ENCODE measurements at regions not wholly inside any gene's neighbourhood (a gene's known extent, or its start where the extent isn't known, plus 50 kb on each side); places are given as distances from the start of the nearest gene placed in this dataset.
"Not testable (repeated sequence)": the region's sequence is repeated elsewhere in the genome, so short reads cannot be mapped to it uniquely, and the experiment has no call there.

DNA sequence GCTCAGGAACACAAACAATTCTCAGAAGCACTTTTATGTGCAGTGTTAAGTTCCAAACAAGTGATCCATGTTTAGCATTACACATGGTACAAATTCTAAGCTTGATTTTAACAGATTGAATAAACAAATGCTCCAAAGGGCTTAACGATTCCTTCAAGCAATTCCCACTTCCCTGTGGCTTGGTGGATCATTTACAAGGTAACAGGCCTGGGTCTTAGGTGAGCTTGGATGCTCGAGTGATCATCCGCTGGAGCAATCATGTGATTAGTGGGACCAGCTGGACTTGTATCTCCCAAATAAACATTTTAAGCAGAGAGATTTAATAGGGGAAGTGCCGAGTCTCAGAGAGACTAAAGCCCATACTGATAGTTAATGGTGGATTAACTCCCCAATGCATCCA lies 70.7 kb downstream of the CALM1 start:
- Histone ChIP-seq H3K9ac (ENCODE audit: low read length) (no peak overlapping the region), H2AFZ (ENCODE audit: insufficient read depth, low read length, poor library complexity) (no peak overlapping the region), H3K79me1 (ENCODE audit: low read length) (no peaks in the 10 kb centered on the region), H2BK5ac (ENCODE audit: low read depth, low read length, poor library complexity) (no peak overlapping the region), H4K91ac (ENCODE audit: low read depth, low read length) (no peak overlapping the region), H3K23ac (ENCODE audit: low read length) (no peak overlapping the region), H4K8ac (ENCODE audit: low read depth, low read length) (no peak overlapping the region), H2BK120ac (ENCODE audit: insufficient read depth, low read length, poor library complexity) (no peak overlapping the region), H3K27ac (ENCODE audit: low read depth, low read length) (no peak overlapping the region), H3K9me3 (ENCODE audit: insufficient read depth, low read depth, low read length) (no peaks in the 10 kb centered on the region), H3K18ac (ENCODE audit: low read length) (no peak overlapping the region), H2BK12ac (ENCODE audit: low read length) (no peak overlapping the region), H3K4ac (ENCODE audit: low read depth, low read length) (no peak overlapping the region), H3K4me1 (ENCODE audit: control insufficient read depth in 1 of 2, insufficient read depth in 2 of 2, low read length in 2 of 2) (no peaks in the 10 kb centered on the region), H3K4me3 (ENCODE audit: low read depth, low read length) (no peak overlapping the region), H4K12ac (ENCODE audit: low read depth, low read length) (no peak overlapping the region), H3K4me2 (ENCODE audit: low read length) (no peak overlapping the region), H3K14ac (ENCODE audit: low read length) (no peak overlapping the region), H3K36me3 (ENCODE audit: control insufficient read depth in 1 of 2, insufficient read depth in 2 of 2, low read length in 2 of 2) (no peaks in the 10 kb centered on the region), H2AK5ac (ENCODE audit: low read length) (no peak overlapping the region), H3K27me3 (ENCODE audit: insufficient read depth, low read length) (no peaks in the 10 kb centered on the region), H3K79me2 (ENCODE audit: control insufficient read depth, insufficient read depth, low read length, poor library complexity) (no peaks in the 10 kb centered on the region)
- DNase-seq: no peak
- no CpG with 5 or more reads among the region's 4 CpGs for WGBS (ENCODE audit: extremely low coverage, insufficient coverage, insufficient read length)

- H3K4me3 ChIP-seq (ENCODE audit: low read depth, low read length); H3K27ac ChIP-seq (ENCODE audit: low read depth, low read length); H2BK120ac ChIP-seq (ENCODE audit: insufficient read depth, low read length, poor library complexity); H2AK5ac ChIP-seq (ENCODE audit: low read length); H3K14ac ChIP-seq (ENCODE audit: low read length); H3K79me1 ChIP-seq (ENCODE audit: low read length); H2AFZ ChIP-seq (ENCODE audit: insufficient read depth, low read length, poor library complexity); H2BK5ac ChIP-seq (ENCODE audit: low read depth, low read length, poor library complexity); H3K36me3 ChIP-seq (ENCODE audit: control insufficient read depth in 1 of 2, insufficient read depth in 2 of 2, low read length in 2 of 2); H3K4me2 ChIP-seq (ENCODE audit: low read length); H3K4ac ChIP-seq (ENCODE audit: low read depth, low read length); H3K23ac ChIP-seq (ENCODE audit: low read length); H3K9me3 ChIP-seq (ENCODE audit: insufficient read depth, low read depth, low read length); H3K4me1 ChIP-seq (ENCODE audit: control insufficient read depth in 1 of 2, insufficient read depth in 2 of 2, low read length in 2 of 2); DNase-seq; H3K27me3 ChIP-seq (ENCODE audit: insufficient read depth, low read length); H4K8ac ChIP-seq (ENCODE audit: low read depth, low read length); H4K91ac ChIP-seq (ENCODE audit: low read depth, low read length); H4K12ac ChIP-seq (ENCODE audit: low read depth, low read length); H3K9ac ChIP-seq (ENCODE audit: low read length); H3K79me2 ChIP-seq (ENCODE audit: control insufficient read depth, insufficient read depth, low read length, poor library complexity); H3K18ac ChIP-seq (ENCODE audit: low read length); H2BK12ac ChIP-seq (ENCODE audit: low read length): not testable (repeated sequence)
- WGBS (ENCODE audit: extremely low coverage, insufficient coverage, insufficient read length): no CpG with 5 or more reads among the region's 2 CpGs
These were observed 72.6 kb downstream of the CALM1 start for GRCh38 chr14:90469416-90469815.

GRCh38 chr14:90472632-90473031 lies 75.8 kb downstream of the CALM1 start:
- H3K14ac ChIP-seq (ENCODE audit: low read length): no peak overlapping the region
- H4K8ac ChIP-seq (ENCODE audit: low read depth, low read length): no peak overlapping the region
- no peak overlapping the region for H3K27ac ChIP-seq (ENCODE audit: low read depth, low read length)
- H3K36me3 ChIP-seq (ENCODE audit: control insufficient read depth in 1 of 2, insufficient read depth in 2 of 2, low read length in 2 of 2): no peaks in the 10 kb centered on the region
- no peak overlapping the region for H2BK12ac ChIP-seq (ENCODE audit: low read length)
- no peak overlapping the region for H3K9ac ChIP-seq (ENCODE audit: low read length)
- H3K4ac ChIP-seq (ENCODE audit: low read depth, low read length): no peak overlapping the region
- H2BK5ac ChIP-seq (ENCODE audit: low read depth, low read length, poor library complexity): no peak overlapping the region
- H3K4me1 ChIP-seq (ENCODE audit: control insufficient read depth in 1 of 2, insufficient read depth in 2 of 2, low read length in 2 of 2): no peaks in the 10 kb centered on the region
- no peaks in the 10 kb centered on the region for H3K79me2 ChIP-seq (ENCODE audit: control insufficient read depth, insufficient read depth, low read length, poor library complexity)
- no peaks in the 10 kb centered on the region for H3K79me1 ChIP-seq (ENCODE audit: low read length)
- no peak overlapping the region for H3K18ac ChIP-seq (ENCODE audit: low read length)
- no peak overlapping the region for H2AFZ ChIP-seq (ENCODE audit: insufficient read depth, low read length, poor library complexity)
- H4K12ac ChIP-seq (ENCODE audit: low read depth, low read length): no peak overlapping the region
- no peak overlapping the region for H2AK5ac ChIP-seq (ENCODE audit: low read length)
- H3K23ac ChIP-seq (ENCODE audit: low read length): no peak overlapping the region
- no peak overlapping the region for H2BK120ac ChIP-seq (ENCODE audit: insufficient read depth, low read length, poor library complexity)
- no CpG with 5 or more reads among the region's 2 CpGs for WGBS (ENCODE audit: extremely low coverage, insufficient coverage, insufficient read length)
- no peak overlapping the region for H3K4me2 ChIP-seq (ENCODE audit: low read length)
- H3K4me3 ChIP-seq (ENCODE audit: low read depth, low read length): no peak overlapping the region
- H3K9me3 ChIP-seq (ENCODE audit: insufficient read depth, low read depth, low read length): no peaks in the 10 kb centered on the region
- no peak for DNase-seq
- no peaks in the 10 kb centered on the region for H3K27me3 ChIP-seq (ENCODE audit: insufficient read depth, low read length)
- no peak overlapping the region for H4K91ac ChIP-seq (ENCODE audit: low read depth, low read length)

Measured in trophoblast cell (in vitro differentiated cells and primary cell).